ENCODE measurements at regions not wholly inside any gene's neighbourhood (a gene's known extent, or its start where the extent isn't known, plus 50 kb on each side); places are given as distances from the start of the nearest gene placed in this dataset.

GRCh38 chr4:52477191-52477780 lies 181.8 kb downstream of the USP46 start (continued):
- TF ChIP-seq ZNF449 (CRISPR knock-in tag; IDR thresholded peaks at IDR 0.05) (no peak), NFRKB (IDR thresholded peaks at IDR 0.05; ENCODE audit: low read depth) (no peak), ESRRB (CRISPR knock-in tag; IDR thresholded peaks at IDR 0.05; ENCODE audit: borderline replicate concordance) (no peak)

GRCh38 chr4:52483186-52483890 lies 175.8 kb downstream of the USP46 start:
- TF ChIP-seq RUNX1 (IDR thresholded peaks at IDR 0.05; ENCODE audit: low read depth) (no peak), BRF1 (IDR thresholded peaks at IDR 0.05; ENCODE audit: borderline replicate concordance, extremely low read depth, insufficient read length) (no peak), ZNF77 (CRISPR knock-in tag; IDR thresholded peaks at IDR 0.05) (no peak), CBX2 (IDR thresholded peaks at IDR 0.05; ENCODE audit: insufficient read depth, low read length, poor library complexity, severe bottlenecking) (no peak), TGIF2 (CRISPR knock-in tag; IDR thresholded peaks at IDR 0.05) (no peak), GMEB1 (CRISPR knock-in tag; IDR thresholded peaks at IDR 0.05) (no peak), ZNF583 (CRISPR knock-in tag; IDR thresholded peaks at IDR 0.05) (no peak), KDM4B (IDR thresholded peaks at IDR 0.05; ENCODE audit: borderline replicate concordance in 2 of 2, low read depth in 1 of 2) (no peak), ZNF766 (CRISPR knock-in tag; conservative IDR thresholded peaks at IDR 0.05) (no peak)
- H3K4me2 ChIP-seq (ENCODE audit: insufficient read depth, low read length) = no peak overlapping the region
- in situ Hi-C loops (cut with MboI) = no loop called here
- H3K36me3 ChIP-seq (ENCODE audit: control insufficient read depth, insufficient read depth, low read length) = no peaks in the 10 kb centered on the region
- no peaks in the 10 kb centered on the region for H4K20me1 ChIP-seq (replicated peaks; ENCODE audit: control insufficient read depth, insufficient read depth, low read length)
- no TSS peak for BruUV-seq (replicated peaks)
- H3K4me1 ChIP-seq (replicated peaks in 1 of 2; ENCODE audit: control insufficient read depth in 2 of 2, insufficient read depth in 2 of 2, low read length in 2 of 2) = no peaks in the 10 kb centered on the region
- H3K79me2 ChIP-seq (ENCODE audit: control insufficient read depth, insufficient read depth, low read length) = no peaks in the 10 kb centered on the region
- ATAC-seq = no peak
- intact Hi-C loops (cut with micrococcal nuclease) = no loop called here
- ChIA-PET POLR2A (no interaction called here), CTCF (ENCODE audit: low intra/inter-chr PET ratio) (no interaction called here)
- 0% methylated on average over 2 of the region's 2 CpGs for WGBS (ENCODE audit: insufficient coverage, low coverage, missing lambda C conversion rate)
- FAIRE-seq = no peak
- H3K4me3 ChIP-seq = no peak overlapping the region
- no peaks in the 10 kb centered on the region for H3K9me1 ChIP-seq (ENCODE audit: control insufficient read depth, insufficient read depth, low read length)
- no peak for DNase-seq (ENCODE audit: extremely low read depth in 1 of 4, low spot score in 3 of 4)
- no peaks in the 10 kb centered on the region for H3K9me3 ChIP-seq (replicated peaks; ENCODE audit: control insufficient read depth, insufficient read depth, low read depth, low read length)
- H3K27ac ChIP-seq (ENCODE audit: extremely low read depth, low read depth, low read length) = no peak overlapping the region
- no peak overlapping the region for H2AFZ ChIP-seq (ENCODE audit: low read depth, low read length)
- H3K27me3 ChIP-seq (ENCODE audit: control insufficient read depth in 2 of 2, insufficient read depth in 2 of 2, low read length in 2 of 2) = no peaks in the 10 kb centered on the region
- H3K9ac ChIP-seq (ENCODE audit: insufficient read depth in 1 of 2, low read depth in 2 of 2, low read length in 2 of 2) = no peak overlapping the region
